GM18505 (cell line): ENCODE measurements at regions not wholly inside any gene's neighbourhood (a gene's known extent, or its start where the extent isn't known, plus 50 kb on each side); places are given as distances from the start of the nearest gene placed in this dataset.
A peak's percentile ranks its signal among the peaks of the same experiment; 100 is the strongest.

ENCODE experiments used
- ATAC-seq: cut with Tn5 transposase; IDR thresholded peaks from one replicate; pipeline ENCODE4 v1.9.1; 2021; ENCODE audit not compliant: unreplicated experiment
- POLR2A ChIP-seq: IDR thresholded peaks from 4 replicates; pipeline ENCODE4 v1.6.1; 2011; ENCODE audit warnings: borderline replicate concordance; ENCODE audit not compliant: insufficient read depth, insufficient read length; ENCODE audit errors: extremely low read depth

- no peak for TF ChIP-seq POLR2A
- ATAC-seq: no peak
Observed at GRCh38 chr1:198056255-198056654, 100.5 kb upstream of the NEK7 start.

- TF ChIP-seq POLR2A: no peak
- no peak for ATAC-seq
Observed at GRCh38 chr1:198064181-198064580, 92.6 kb upstream of the NEK7 start.

GRCh38 chr1:198068285-198068684, 88.5 kb upstream of the NEK7 start:
- ATAC-seq: no peak
- no peak for TF ChIP-seq POLR2A

GRCh38 chr1:198072177-198072576, 84.6 kb upstream of the NEK7 start:
- no peak for ATAC-seq
- TF ChIP-seq POLR2A: no peak

- TF ChIP-seq POLR2A: no peak
- no peak for ATAC-seq
Observed at GRCh38 chr1:198075296-198075695, 81.5 kb upstream of the NEK7 start.

- no peak for ATAC-seq
- TF ChIP-seq POLR2A: no peak
Observed at GRCh38 chr1:198079432-198079951, 77.3 kb upstream of the NEK7 start.

GRCh38 chr1:198082576-198082975, 74.2 kb upstream of the NEK7 start:
- no peak for TF ChIP-seq POLR2A
- ATAC-seq: no peak

- no peak for ATAC-seq
- no peak for TF ChIP-seq POLR2A
Observed at GRCh38 chr1:198083549-198083948, 73.2 kb upstream of the NEK7 start.

- no peak for TF ChIP-seq POLR2A
- ATAC-seq: no peak
Observed at GRCh38 chr1:198084241-198084908, 72.4 kb upstream of the NEK7 start.

- ATAC-seq: no peak
- TF ChIP-seq POLR2A: no peak
Observed at GRCh38 chr1:198086051-198086745, 70.6 kb upstream of the NEK7 start.

GRCh38 chr1:198087831-198088230, 69.0 kb upstream of the NEK7 start:
- no peak for ATAC-seq
- TF ChIP-seq POLR2A: no peak

- TF ChIP-seq POLR2A: no peak
- ATAC-seq: peak; percentile 56
Observed at GRCh38 chr1:198088360-198089071, 68.3 kb upstream of the NEK7 start.

GRCh38 chr1:198096390-198096789, 60.4 kb upstream of the NEK7 start:
- no peak for ATAC-seq
- no peak for TF ChIP-seq POLR2A

GRCh38 chr1:198099755-198100154, 57.0 kb upstream of the NEK7 start:
- no peak for ATAC-seq
- TF ChIP-seq POLR2A: no peak

- no peak for ATAC-seq
- no peak for TF ChIP-seq POLR2A
Observed at GRCh38 chr1:198101716-198102453, 54.9 kb upstream of the NEK7 start.
